Myocyte (in vitro differentiated cells): ENCODE measurements at regions not wholly inside any gene's neighbourhood (a gene's known extent, or its start where the extent isn't known, plus 50 kb on each side); places are given as distances from the start of the nearest gene placed in this dataset.
"Not testable (repeated sequence)": the region's sequence is repeated elsewhere in the genome, so short reads cannot be mapped to it uniquely, and the experiment has no call there.

Experiments used
- DNase-seq: peaks from one replicate; pipeline ENCODE4 v3.0.0-alpha.2; 2012; ENCODE audit warnings: low read depth

DNA sequence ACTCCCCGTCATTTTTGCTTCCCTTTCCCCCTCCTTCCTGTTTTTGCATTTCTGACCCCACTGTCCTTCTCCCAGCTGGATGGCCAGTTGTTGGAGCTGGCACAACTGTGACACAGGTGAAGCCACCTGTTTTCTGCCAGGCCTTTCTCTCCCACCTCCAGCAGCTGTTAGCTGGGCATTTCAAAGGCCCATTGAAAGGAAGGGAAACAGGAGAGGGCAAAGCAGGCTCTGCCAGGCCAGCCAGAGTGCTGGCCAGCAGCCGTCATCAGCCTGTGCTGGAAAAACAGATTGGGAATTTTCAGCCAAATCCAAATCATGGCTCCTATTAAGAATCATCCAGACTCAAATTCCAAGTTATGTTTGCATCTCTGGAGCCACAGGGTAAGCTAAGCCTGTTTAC, 155.2 kb upstream of the C2CD4B start:
- no peak for DNase-seq

DNA sequence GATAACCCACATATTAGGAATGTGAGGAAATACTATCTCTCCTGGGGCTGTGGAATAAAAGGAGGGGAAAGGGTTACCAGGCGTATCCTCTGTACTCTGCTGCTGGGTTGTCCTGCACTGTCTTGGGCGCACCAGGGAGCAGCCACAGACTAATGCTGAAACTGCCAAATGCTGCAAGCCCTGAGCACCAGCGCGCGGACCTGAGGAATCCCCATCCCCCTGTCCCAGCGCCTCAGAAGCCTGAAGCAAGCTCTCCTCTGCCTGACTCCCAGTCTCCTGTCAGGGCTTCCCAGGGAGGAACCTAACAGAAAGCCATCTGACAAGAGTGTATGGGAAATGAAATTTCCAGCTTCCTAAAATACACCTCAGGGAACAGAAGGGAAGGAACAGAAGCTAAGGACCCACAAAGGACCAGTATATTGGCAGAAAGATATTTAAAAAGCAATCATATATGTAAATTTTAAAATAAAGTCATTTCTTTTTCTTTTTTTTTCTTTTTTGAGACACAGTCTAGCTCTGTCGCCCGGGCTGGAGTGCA, 158.3 kb upstream of the C2CD4B start:
- DNase-seq: no peak

DNA sequence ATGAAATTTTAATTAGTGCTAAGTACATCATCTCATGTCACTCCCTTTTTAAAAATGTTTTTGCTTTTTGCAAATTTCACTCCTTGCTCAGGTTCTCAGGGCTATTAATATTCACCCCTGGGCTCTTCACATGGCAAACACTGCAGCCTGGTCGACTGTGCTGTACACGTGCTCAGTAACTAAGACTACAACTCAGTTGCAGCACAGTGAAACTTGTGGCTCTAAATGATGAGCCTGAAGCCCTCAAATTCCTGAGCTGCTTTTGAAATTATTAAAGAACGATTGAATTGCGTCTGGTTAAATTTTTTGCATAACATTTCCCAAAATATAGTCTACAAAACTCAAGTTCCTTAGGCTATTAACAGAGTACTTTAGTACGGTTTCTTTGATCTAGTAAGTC, 159.3 kb upstream of the C2CD4B start:
- peak; percentile 18 for DNase-seq

DNA sequence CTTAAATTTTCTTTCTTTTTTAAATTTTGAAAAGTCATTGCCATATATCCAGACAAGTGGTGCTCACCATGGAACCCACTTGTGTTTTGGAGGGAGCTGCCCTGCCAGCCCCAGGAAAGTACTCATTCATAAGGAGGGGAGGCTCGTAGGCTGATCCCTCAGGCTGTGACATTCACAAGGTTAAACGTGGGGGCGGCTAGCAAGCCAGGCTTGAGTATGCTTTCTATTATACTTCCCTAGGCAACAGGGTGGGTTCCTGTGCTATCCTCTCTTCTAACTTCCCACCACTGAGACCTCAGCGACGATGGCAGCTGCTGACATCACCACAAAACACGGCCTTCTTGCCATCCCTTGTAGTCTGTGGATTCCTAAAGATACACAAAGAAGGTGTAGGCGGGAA, 160.5 kb upstream of the C2CD4B start:
- no peak for DNase-seq

DNA sequence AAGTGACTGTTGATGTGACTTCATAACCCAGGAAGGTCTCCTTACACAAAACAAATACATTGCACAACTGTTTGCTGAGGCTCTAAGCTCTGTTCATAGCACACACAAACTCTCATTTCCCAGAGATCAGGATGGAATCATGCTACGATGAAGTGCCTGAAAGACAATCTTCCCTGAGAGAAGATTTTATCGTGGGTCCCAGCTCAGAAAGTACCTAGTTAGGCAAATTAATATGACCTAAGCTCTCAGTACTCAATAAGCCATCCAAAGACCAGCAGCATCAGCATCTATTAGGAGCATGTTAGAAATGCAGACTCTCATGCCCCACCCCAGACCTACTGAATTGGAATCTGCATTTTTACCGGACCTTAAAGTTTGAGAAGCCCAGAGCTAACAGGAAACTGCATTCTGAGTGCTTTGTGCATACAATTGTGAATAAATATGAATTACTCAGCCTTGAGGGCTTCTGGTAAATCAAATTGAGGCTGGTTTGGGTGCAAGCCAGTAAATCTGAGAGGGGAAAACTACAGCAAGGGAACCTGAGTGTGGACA, 161.5 kb upstream of the C2CD4B start:
- DNase-seq: no peak

DNA sequence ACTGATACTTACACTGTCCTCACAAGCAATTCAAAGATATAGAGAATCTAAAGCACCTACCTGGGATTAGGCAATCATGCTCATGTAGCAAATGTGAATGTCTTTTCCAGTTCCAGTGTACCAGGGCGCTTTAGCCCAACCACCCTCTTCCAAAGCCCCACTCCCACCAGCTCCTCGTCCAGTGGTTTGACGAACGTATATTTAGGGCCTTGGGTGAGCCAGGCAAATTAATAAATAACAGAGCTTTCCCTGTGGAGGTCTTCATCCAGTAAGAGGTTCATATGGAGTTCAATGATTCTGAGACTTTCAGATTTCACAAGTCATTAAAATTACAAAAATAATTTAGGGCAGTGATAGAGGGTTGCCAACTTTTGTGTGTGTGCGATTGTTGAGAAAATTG, 162.3 kb upstream of the C2CD4B start:
- DNase-seq: no peak

DNA sequence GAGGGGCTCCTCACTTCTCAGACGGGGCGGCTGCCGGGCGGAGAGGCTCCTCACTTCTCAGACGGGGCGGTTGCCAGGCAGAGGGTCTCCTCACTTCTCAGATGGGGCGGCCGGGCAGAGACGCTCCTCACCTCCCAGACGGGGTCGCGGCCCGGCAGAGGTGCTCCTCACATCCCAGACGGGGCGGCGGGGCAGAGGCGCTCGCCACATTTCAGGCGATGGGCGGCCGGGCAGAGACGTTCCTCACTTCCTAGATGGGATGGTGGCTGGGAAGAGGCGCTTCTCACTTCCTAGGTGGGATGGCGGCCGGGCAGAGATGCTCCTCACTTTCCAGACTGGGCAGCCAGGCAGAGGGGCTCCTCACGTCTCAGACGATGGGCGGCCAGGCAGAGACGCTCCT, 167.4 kb upstream of the C2CD4B start:
- not testable (repeated sequence) for DNase-seq

DNA sequence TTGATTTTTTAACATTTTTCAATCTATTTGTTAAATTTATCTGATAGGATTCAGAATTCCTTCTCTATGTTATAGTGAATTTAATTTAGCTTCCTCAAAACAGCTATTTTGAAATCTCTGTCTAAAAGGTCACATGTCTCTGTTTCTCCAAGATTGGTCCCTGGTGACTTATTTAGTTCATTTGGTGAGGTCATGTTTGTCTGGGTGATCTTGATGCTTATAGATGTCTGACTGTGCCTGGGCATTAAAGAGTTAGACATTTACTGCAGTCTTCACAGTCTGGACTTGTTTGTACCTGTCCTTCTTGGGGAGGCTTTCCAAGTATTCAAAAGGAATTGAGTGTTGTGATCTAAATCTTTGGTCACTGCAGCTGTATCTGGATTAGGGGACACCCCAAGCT, 169.5 kb upstream of the C2CD4B start:
- no peak for DNase-seq

DNA sequence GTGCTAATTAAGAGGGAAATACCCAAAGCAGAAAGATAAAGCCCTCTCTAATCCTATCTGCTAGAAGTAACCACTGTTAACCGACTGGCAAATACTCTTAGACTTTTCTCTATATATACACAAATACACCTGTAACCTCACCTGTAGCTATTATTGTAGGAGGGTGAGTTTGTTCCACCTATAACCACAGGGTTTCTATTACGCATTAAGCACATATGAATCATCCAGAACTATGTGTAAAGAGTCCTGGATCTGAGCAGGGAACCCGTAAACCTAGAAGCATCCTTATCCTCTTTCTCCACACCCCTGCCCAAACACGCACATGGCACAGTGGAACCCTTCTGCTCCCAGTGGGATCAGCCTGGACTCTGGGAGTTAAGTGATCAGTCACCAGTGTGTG, 172.8 kb upstream of the C2CD4B start:
- DNase-seq: no peak

DNA sequence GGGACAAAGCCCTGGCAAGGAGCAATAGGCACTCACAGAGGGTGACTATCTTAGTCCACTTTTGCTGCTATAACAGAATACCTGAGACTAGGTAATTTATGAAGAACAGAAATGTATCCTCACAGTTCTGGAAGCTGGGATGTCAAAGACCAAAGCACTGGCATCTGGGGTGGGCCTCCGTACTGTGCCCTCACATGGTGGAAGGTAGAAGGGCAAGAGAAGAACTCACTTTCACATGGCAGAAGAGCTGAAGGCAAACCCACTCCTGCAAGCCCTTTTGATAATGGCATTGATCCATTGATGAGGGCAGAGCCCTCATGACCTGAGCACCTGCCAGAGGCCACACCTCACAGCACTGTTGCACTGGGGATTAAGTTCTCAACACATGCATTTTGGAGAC, 173.4 kb upstream of the C2CD4B start:
- no peak for DNase-seq

DNA sequence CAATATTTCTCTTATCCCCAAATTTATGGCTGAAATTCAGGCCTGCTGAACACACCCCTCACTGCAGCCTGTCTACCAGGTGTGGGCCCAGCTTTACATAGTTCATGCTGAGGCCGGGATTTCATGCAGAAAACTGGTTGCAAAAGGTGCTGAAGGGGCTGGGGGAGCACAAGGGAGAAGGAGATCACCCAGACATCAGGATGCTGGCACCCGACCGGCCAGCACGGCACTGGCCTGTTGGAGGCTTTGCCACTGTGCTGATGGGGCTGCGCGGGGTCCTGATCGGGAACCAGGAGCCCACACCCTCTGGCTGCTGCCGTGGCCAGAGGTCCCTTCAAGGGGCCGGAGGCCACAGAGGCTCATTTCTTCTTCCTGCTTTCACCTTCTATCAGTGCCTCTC, 177.9 kb upstream of the C2CD4B start:
- DNase-seq: no peak

DNA sequence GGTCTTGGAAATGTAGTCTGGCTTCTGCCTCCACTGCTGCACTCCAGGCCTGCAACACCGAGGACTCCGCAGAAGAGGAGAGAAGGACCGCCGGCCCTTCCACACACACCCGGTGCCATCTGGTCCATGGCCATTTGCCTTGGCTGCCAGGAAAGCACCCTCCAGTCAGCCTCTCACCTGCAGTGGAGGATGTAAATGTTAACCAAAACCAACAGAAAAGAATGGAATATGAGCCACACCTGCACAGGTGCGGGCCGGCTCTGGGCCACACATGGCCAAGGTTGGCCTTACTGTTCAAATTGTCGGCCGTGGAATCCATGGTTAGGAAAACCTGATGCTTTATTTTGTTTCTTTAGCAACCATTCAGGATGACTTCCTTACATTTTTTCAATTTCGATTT, 178.3 kb upstream of the C2CD4B start:
- no peak for DNase-seq

DNA sequence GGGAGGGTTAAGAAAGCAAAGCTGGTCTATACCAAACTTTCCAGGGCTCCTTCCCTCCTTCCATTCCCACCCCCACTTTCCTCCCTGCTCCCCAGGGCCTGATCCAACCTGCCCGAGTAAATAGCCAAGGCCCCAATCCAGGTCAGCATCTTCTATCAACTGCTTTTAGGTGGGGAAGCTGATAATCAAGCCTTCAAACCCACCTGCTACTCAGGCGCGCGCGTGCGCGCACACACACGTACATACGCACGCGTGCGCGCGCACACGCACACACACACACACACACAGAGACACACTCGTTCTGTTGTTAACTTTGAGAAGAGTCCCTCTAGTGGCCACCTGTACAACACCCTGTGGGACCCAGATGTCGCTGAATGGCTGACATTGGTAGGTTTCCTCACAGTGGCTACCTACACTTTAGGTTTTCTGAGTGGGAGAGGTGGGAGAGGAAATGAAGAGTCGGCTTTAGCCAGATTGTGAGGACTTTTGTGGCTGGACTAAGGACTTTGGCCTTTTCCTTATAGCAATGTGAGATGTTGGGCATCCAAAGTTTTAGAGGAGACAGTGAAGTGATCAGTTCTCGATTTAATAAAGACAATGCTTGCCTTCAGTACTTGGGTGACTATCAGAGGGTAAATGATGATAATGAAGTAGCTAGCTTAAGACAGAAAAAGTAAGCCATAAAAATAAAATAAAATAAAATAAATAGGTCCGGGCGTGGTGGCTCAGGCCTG, 179.9 kb upstream of the C2CD4B start:
- no peak for DNase-seq

DNA sequence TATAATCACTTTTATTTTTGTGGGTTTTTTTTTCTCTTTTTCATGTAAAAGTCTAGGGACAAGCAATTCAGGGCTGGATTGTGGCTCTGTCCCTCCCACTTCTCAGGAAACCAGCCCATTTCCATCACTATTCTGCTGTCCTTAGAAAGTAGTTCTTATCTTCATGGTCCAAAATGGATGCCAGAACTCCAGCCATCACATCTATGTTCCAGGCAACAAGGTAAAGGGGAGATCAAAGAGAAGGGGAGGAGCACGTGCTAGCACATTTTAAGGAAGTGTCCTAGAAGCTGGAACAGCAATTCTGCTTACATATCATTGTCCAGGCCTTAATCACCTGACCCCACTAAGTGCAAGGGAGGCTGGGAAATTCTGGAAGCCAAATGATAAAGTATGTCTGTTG, 181.1 kb upstream of the C2CD4B start:
- no peak for DNase-seq

DNA sequence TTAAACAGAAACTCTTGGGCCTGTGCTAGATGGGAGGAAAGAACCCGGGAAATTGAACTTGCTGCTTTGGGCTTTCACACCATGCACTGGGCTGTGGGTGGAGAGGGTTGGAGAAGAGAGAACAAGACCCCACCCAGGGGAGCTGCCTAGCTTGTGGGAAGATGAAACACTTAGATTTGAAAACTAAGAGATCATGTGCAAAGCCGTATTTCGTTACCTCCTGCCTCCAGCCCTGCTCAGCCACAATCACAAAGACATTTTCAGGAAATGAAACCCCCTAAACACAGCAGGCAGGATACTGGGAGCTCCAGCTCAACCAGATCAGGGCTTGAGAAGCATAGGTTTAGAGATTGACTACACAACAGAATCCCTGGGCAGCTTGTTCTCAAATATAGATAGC, 183.0 kb upstream of the C2CD4B start:
- no peak for DNase-seq

DNA sequence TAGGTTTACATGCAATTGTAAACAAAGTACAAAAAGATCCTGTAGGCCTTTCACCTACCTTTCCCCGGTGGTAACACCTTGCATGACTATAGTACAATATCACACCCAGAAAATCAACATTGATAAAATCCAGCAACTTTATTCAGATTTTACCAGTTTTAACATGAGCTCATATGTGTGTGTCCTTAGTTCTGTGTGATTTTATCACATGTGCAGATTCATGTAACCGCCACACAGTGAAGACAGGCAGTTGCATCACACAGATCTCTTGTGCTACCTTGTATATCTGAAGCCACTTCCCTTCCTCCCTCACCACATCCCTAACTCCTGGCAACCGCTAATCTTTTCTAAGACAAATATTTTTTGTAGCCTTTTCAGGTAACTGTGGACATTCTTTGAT, 183.5 kb upstream of the C2CD4B start:
- DNase-seq: no peak

DNA sequence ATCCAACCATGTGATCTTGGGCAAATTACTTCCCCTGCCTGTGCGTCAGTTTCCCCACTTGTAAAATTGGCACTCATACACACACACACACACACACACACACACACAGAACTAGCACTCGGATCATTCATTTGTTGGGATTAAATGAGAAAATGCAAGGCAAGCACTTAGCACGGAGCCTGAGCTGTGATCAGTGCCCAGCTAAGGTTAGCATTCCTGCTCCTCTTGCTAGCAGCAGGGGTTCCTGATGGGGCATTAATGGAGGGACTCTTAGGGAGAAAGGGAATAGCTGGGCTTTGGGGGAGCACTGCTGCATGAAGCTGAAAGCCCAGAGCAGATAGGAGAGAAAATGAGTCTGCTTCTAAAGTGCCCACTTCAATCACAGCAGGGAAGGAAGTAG, 187.7 kb upstream of the C2CD4B start:
- DNase-seq: no peak

DNA sequence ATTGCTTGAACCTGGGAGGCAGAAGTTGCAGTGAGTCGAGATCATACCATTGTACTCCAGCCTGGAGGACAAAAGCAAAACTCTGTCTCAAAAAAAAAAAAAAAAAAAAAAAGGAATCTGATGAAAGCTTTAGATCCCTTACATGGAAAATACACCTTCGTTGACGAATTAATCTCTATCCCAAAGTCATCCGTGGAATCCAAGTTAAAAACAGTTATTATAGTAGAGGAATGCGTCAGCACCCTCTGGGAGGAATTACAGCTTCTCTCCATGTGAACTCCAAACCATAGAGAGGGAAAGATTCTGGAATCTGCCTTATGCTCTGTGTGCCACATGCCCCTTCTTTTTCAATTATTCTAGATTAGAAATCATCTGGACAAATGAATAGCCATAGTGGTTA, 192.3 kb upstream of the C2CD4B start:
- no peak for DNase-seq

DNA sequence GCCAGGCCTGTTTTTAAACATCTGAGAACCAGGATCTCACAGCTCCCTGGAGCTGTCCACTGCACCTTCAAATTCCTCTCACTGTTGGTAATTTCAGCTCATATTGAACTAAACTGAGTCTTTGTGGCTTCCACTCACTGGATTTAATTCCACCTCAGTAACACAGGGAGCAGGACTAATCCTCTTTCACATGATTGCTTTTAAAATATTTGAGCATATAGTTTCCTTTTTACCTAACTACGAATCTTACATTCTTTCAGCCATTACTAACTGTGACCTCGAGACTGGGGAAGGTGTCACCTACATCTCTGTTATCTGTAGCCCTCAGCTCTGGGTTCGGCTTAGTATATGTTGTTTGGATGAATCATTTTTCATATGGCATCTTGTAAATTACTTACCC, 194.3 kb upstream of the C2CD4B start:
- no peak for DNase-seq

DNA sequence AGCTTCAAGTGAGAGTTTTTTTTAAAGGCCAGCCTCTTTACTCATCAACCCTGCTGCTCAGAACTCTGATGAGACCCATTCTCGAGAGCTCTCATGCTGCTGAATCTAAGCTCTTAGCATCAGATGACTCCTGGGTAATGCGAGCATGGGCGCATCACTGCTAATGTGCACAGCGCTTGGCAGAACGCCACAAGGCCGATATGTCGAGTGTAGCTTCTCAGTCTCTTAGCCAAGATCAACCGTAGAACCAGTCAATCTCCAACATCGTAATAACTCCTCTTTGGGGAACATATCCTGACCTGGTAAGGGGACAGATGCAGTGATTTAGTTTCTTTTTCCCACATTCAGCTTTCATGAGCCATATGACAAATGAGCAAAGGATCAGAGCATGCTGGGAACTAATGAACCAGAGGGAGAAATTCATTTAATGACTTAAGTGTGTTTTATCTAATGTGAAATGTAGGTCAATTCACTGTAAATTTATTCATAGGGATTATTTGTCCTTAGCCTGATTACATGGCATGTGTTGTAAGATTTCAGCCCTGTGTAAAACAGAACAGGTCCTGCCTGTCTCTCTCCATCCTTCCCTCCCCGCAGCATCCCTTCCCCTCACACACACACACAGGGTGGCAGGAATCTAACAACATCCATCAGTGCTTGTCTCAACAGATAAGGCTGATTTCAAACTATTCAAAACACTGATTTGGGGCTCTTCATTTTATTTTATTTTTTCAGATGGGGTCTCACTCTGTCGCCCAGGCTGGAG, 195.4 kb upstream of the C2CD4B start:
- DNase-seq: peak; percentile 17

DNA sequence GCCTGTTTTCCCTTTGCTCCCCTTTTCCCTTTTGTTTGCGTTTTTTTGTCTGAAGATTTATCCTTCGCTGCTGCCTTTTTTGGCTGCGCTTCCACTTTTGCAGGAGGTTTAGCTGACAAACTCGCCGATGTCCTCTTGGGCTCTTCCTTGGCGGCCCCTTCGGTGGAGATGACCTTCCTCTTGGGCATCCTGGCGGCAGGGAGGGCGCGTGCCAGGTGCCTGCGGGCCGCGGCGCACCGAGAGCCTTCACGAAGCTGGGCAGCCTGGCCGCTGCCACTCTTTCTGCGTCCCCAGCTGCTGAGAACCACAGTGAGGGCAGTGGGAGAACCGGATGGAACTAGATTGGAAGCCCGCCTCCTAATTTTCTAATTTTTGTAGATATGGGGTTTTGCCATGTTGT, 197.1 kb upstream of the C2CD4B start:
- no peak for DNase-seq

DNA sequence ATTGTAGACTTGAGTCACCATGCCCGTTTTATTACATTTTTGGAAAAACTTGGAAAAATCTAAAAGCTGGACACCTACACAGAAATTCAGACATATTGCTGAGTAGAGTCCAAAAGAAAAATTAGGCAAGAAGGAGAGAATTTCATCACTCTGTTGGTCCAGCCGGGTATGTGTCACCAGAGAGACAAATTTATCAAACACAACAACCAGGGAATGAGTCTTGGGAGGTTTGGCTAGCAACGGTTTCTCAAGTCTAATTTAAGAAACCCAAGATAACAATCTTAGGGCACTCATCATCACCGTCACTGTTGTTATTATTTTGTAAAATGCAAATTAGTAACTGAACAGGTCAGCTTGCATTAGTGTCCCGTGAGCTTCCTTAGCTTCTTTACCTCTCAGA, 197.5 kb upstream of the C2CD4B start:
- DNase-seq: peak; percentile 27

DNA sequence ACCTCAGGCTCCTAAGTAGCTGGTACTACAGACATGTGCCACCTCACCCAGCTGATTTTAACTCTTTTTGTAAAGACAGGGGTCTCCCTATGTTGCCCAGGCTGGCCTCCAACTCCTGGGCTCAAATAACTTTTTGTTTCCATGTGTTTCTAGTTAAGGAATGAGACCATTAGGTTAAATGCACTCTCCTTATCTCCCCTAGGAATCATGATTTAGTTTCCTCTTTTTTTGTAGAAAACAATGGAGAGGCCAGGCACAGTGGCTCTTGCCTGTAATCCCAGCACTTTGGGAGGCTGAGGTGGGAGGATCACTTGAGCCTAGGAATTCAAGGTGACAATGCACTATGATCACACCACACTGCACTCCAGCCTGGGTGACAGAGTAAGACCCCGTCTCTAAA, 198.8 kb upstream of the C2CD4B start:
- no peak for DNase-seq
